ENCODE measurements at regions not wholly inside any gene's neighbourhood (a gene's known extent, or its start where the extent isn't known, plus 50 kb on each side); places are given as distances from the start of the nearest gene placed in this dataset.

DNA sequence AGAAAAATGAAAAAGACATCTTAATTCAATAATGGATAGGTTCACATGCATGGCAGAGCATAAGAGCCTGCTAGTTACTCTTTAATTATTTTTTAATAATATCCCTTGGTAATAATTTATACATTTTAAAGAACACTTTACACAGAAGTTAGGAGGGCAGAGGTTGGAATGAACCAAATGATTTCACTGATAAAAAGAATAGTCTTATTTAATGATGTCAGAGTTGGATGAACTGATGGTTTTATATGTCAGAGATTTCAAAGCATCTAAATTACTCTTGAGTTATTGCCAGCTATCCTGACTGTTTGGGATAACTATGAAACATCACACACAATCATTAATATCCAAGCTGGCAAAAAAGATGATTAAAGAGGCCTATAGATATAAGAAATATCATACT is 244.8 kb downstream of the CSNK1G3 start:
- H2AFZ ChIP-seq (ENCODE audit: low read depth, low read length): no peak overlapping the region
- BruUV-seq (replicated peaks): no TSS peak
- in situ Hi-C loops (cut with MboI): no loop called here
- H3K27me3 ChIP-seq (ENCODE audit: control insufficient read depth in 2 of 2, insufficient read depth in 2 of 2, low read length in 2 of 2): no peaks in the 10 kb centered on the region
- no peak overlapping the region for H3K9ac ChIP-seq (ENCODE audit: insufficient read depth in 1 of 2, low read depth in 2 of 2, low read length in 2 of 2)
- ATAC-seq (no peak), FAIRE-seq (no peak), DNase-seq (ENCODE audit: extremely low read depth in 1 of 4, low spot score in 3 of 4) (no peak)
- CTCF ChIA-PET (ENCODE audit: low intra/inter-chr PET ratio): no interaction called here
- no peaks in the 10 kb centered on the region for H3K79me2 ChIP-seq (ENCODE audit: control insufficient read depth, insufficient read depth, low read length)
- POLR2A ChIA-PET: no interaction called here
- H3K9me3 ChIP-seq (replicated peaks; ENCODE audit: control insufficient read depth, insufficient read depth, low read depth, low read length): no peaks in the 10 kb centered on the region
- H3K4me2 ChIP-seq (ENCODE audit: insufficient read depth, low read length): no peak overlapping the region
- H4K20me1 ChIP-seq (replicated peaks; ENCODE audit: control insufficient read depth, insufficient read depth, low read length): no peaks in the 10 kb centered on the region
- intact Hi-C loops (cut with micrococcal nuclease): no loop called here
- H3K4me1 ChIP-seq (replicated peaks in 1 of 2; ENCODE audit: control insufficient read depth in 2 of 2, insufficient read depth in 2 of 2, low read length in 2 of 2): no peaks in the 10 kb centered on the region
- H3K27ac ChIP-seq (ENCODE audit: extremely low read depth, low read depth, low read length): no peak overlapping the region
- H3K9me1 ChIP-seq (ENCODE audit: control insufficient read depth, insufficient read depth, low read length): no peaks in the 10 kb centered on the region
- no peak overlapping the region for H3K4me3 ChIP-seq
- no peaks in the 10 kb centered on the region for H3K36me3 ChIP-seq (ENCODE audit: control insufficient read depth, insufficient read depth, low read length)
- TF ChIP-seq ETV6 (IDR thresholded peaks at IDR 0.05; ENCODE audit: borderline replicate concordance in 1 of 2, low read depth in 2 of 2, low read length in 1 of 2) (no peak), ETV6 (CRISPR knock-in tag; IDR thresholded peaks at IDR 0.05; ENCODE audit: borderline replicate concordance) (no peak), MTA1 (IDR thresholded peaks at IDR 0.05; ENCODE audit: borderline replicate concordance) (no peak), HNRNPK (IDR thresholded peaks at IDR 0.05; ENCODE audit: low read depth, low read length, poor library complexity, severe bottlenecking) (no peak), SRSF3 (IDR thresholded peaks at IDR 0.05; ENCODE audit: insufficient read depth, low read length) (no peak), ASH1L (IDR thresholded peaks at IDR 0.05; ENCODE audit: borderline replicate concordance, low read depth, partially characterized antibody) (no peak), ZNF75A (CRISPR knock-in tag; IDR thresholded peaks at IDR 0.05) (no peak), NR4A1 (CRISPR knock-in tag; IDR thresholded peaks at IDR 0.05) (no peak), NR4A1 (tag; IDR thresholded peaks at IDR 0.05) (no peak), HOXB6 (CRISPR knock-in tag; IDR thresholded peaks at IDR 0.05; ENCODE audit: borderline replicate concordance) (no peak)
- TF ChIP-seq, protein P1, sequence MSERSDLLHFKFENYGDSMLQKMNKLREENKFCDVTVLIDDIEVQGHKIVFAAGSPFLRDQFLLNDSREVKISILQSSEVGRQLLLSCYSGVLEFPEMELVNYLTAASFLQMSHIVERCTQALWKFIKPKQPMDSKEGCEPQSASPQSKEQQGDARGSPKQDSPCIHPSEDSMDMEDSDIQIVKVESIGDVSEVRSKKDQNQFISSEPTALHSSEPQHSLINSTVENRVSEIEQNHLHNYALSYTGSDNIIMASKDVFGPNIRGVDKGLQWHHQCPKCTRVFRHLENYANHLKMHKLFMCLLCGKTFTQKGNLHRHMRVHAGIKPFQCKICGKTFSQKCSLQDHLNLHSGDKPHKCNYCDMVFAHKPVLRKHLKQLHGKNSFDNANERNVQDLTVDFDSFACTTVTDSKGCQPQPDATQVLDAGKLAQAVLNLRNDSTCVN (CRISPR knock-in tag; IDR thresholded peaks at IDR 0.05): no peak
- TF ChIP-seq, protein P2, sequence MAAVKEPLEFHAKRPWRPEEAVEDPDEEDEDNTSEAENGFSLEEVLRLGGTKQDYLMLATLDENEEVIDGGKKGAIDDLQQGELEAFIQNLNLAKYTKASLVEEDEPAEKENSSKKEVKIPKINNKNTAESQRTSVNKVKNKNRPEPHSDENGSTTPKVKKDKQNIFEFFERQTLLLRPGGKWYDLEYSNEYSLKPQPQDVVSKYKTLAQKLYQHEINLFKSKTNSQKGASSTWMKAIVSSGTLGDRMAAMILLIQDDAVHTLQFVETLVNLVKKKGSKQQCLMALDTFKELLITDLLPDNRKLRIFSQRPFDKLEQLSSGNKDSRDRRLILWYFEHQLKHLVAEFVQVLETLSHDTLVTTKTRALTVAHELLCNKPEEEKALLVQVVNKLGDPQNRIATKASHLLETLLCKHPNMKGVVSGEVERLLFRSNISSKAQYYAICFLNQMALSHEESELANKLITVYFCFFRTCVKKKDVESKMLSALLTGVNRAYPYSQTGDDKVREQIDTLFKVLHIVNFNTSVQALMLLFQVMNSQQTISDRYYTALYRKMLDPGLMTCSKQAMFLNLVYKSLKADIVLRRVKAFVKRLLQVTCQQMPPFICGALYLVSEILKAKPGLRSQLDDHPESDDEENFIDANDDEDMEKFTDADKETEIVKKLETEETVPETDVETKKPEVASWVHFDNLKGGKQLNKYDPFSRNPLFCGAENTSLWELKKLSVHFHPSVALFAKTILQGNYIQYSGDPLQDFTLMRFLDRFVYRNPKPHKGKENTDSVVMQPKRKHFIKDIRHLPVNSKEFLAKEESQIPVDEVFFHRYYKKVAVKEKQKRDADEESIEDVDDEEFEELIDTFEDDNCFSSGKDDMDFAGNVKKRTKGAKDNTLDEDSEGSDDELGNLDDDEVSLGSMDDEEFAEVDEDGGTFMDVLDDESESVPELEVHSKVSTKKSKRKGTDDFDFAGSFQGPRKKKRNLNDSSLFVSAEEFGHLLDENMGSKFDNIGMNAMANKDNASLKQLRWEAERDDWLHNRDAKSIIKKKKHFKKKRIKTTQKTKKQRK (IDR thresholded peaks at IDR 0.05; ENCODE audit: borderline replicate concordance, low read depth, low read length): no peak
- TF ChIP-seq, protein P3, sequence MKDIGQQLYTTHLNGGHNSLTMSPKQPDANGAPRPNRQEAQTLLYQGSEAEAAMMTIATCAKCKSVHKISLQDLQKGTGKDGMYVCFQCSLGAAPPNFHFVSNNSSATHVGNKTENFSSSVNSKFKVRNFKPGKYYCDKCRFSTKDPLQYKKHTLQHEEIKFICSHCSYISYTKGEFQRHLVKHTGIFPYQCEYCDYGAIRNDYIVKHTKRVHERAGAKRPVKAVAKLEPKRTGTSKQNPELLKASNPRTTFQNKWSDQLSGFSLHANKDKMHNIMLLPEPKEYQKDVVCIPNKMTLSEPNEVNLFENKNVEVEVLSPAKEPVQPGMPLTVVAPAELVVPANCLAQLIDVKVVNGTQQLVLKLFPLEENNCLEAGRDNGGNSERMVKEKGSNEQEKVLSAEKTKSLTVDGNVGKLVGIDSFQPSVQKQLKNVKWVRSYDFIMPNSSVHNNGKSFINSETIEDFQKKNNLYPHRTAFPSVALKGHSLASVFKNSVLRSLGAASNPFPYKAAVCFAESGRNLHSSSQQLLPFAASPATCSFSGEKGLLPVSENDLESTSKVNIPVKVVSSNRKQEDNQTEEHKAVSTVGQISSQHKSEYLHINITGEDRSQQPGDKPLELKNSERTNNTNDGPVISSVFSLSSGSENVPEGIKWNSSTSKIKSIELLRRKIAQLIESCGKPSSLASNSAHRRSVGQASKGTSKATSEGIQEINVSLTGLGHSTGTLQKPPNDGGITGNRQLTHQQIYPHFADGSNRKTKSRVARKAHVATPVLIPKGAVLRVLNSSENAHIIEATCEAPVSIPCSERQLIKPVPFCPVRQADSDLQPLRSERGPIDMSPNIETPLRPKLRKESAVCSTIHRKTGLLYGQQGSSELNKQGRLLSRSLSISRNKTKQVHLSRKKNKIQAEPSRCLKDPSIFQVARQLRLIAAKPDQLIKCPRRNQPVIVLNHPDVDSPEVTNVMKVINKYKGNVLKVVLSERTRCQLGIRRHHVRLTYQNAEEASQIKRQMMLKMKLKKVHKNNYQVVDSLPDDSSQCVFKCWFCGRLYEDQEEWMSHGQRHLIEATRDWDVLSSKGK (CRISPR knock-in tag; IDR thresholded peaks at IDR 0.05): no peak
- TF ChIP-seq, protein P4, sequence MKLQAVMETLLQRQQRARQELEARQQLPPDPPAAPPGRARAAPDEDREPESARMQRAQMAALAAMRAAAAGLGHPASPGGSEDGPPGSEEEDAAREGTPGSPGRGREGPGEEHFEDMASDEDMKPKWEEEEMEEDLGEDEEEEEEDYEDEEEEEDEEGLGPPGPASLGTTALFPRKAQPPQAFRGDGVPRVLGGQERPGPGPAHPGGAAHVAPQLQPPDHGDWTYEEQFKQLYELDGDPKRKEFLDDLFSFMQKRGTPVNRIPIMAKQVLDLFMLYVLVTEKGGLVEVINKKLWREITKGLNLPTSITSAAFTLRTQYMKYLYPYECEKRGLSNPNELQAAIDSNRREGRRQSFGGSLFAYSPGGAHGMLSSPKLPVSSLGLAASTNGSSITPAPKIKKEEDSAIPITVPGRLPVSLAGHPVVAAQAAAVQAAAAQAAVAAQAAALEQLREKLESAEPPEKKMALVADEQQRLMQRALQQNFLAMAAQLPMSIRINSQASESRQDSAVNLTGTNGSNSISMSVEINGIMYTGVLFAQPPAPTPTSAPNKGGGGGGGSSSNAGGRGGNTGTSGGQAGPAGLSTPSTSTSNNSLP (IDR thresholded peaks at IDR 0.05; ENCODE audit: borderline replicate concordance, low read depth, low read length): no peak

All from K562 (cell line).